NCI-H146 treated with DMSO at 0.1 percent for 48 hours (cell line): ENCODE measurements at regions not wholly inside any gene's neighbourhood (a gene's known extent, or its start where the extent isn't known, plus 50 kb on each side); places are given as distances from the start of the nearest gene placed in this dataset.

Experiments
- DNase-seq: peaks from one replicate; lab custom pipeline; 2025; ENCODE audit not compliant: unreplicated experiment; lab: John Stamatoyannopoulos, UW

DNA sequence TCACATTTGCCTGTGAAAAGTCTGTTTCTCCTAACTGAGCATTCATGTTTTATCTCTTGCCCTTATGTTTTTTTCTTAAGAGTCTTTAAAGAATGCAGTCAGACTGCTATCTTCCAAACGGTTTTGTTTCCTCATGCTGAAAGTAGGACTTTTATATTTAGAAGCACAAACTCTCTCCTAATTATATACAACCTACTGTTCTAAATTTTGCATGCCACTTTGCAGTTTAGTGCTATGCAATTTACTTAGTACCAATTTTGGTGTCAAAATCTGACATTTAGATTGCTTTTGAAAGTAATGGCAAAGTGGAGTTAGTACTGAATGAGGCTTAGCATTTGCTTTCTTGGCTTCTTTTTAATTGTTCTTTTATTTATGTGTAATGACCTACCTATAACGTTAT, 55.1 kb upstream of the PCDH20 start:
- no peak for DNase-seq

- no peak for DNase-seq
These were observed 50.6 kb upstream of the PCDH20 start for GRCh38 chr13:61466280-61466679.
